ENCODE measurements at regions not wholly inside any gene's neighbourhood (a gene's known extent, or its start where the extent isn't known, plus 50 kb on each side); places are given as distances from the start of the nearest gene placed in this dataset.

- no peak for DNase-seq (ENCODE audit: low spot score)
Observed at GRCh38 chr2:21438949-21439348, 315.2 kb downstream of the TDRD15 start.

GRCh38 chr2:21441442-21441841 is 317.7 kb downstream of the TDRD15 start:
- DNase-seq (ENCODE audit: low spot score) = no peak

- no peak for DNase-seq (ENCODE audit: low spot score)
Observed at GRCh38 chr2:21443494-21444105, 319.8 kb downstream of the TDRD15 start.

- DNase-seq (ENCODE audit: low spot score) = no peak
Observed at GRCh38 chr2:21449881-21450280, 326.1 kb downstream of the TDRD15 start.

GRCh38 chr2:21451403-21451802 is 327.6 kb downstream of the TDRD15 start:
- no peak for DNase-seq (ENCODE audit: low spot score)

- no peak for DNase-seq (ENCODE audit: low spot score)
Observed at GRCh38 chr2:21452263-21452662, 328.5 kb downstream of the TDRD15 start.

GRCh38 chr2:21452678-21453077 is 328.9 kb downstream of the TDRD15 start:
- no peak for DNase-seq (ENCODE audit: low spot score)

- no peak for DNase-seq (ENCODE audit: low spot score)
Observed at GRCh38 chr2:21453723-21454450, 330.1 kb downstream of the TDRD15 start.

- no peak for DNase-seq (ENCODE audit: low spot score)
Observed at GRCh38 chr2:21454839-21455238, 331.1 kb downstream of the TDRD15 start.

- DNase-seq (ENCODE audit: low spot score) = no peak
Observed at GRCh38 chr2:21461754-21462240, 338.0 kb downstream of the TDRD15 start.

GRCh38 chr2:21466341-21466927 is 342.7 kb downstream of the TDRD15 start:
- no peak for DNase-seq (ENCODE audit: low spot score)

GRCh38 chr2:21467280-21467818 is 343.6 kb downstream of the TDRD15 start:
- DNase-seq (ENCODE audit: low spot score) = no peak

- DNase-seq (ENCODE audit: low spot score) = no peak
Observed at GRCh38 chr2:21467910-21468309, 344.1 kb downstream of the TDRD15 start.

- no peak for DNase-seq (ENCODE audit: low spot score)
Observed at GRCh38 chr2:21468624-21469023, 344.9 kb downstream of the TDRD15 start.

GRCh38 chr2:21469158-21469557 is 345.4 kb downstream of the TDRD15 start:
- DNase-seq (ENCODE audit: low spot score) = no peak

GRCh38 chr2:21469564-21469963 is 345.8 kb downstream of the TDRD15 start:
- no peak for DNase-seq (ENCODE audit: low spot score)

- no peak for DNase-seq (ENCODE audit: low spot score)
Observed at GRCh38 chr2:21480162-21480561, 356.4 kb downstream of the TDRD15 start.

GRCh38 chr2:21484643-21485042 is 360.9 kb downstream of the TDRD15 start:
- no peak for DNase-seq (ENCODE audit: low spot score)

GRCh38 chr2:21486445-21486844 is 362.7 kb downstream of the TDRD15 start:
- DNase-seq (ENCODE audit: low spot score) = no peak

GRCh38 chr2:21489080-21489479 is 365.3 kb downstream of the TDRD15 start:
- no peak for DNase-seq (ENCODE audit: low spot score)

- no peak for DNase-seq (ENCODE audit: low spot score)
Observed at GRCh38 chr2:21498016-21498415, 374.2 kb downstream of the TDRD15 start.

- no peak for DNase-seq (ENCODE audit: low spot score)
Observed at GRCh38 chr2:21500401-21500945, 376.7 kb downstream of the TDRD15 start.

Measured in germinal center (tissue), 1 donor.